Dermis blood vessel endothelial cell (primary cell): ENCODE measurements at regions not wholly inside any gene's neighbourhood (a gene's known extent, or its start where the extent isn't known, plus 50 kb on each side); places are given as distances from the start of the nearest gene placed in this dataset.

Source experiments
- DNase-seq: peaks from one replicate; pipeline ENCODE4 v3.0.0; 2010

DNA sequence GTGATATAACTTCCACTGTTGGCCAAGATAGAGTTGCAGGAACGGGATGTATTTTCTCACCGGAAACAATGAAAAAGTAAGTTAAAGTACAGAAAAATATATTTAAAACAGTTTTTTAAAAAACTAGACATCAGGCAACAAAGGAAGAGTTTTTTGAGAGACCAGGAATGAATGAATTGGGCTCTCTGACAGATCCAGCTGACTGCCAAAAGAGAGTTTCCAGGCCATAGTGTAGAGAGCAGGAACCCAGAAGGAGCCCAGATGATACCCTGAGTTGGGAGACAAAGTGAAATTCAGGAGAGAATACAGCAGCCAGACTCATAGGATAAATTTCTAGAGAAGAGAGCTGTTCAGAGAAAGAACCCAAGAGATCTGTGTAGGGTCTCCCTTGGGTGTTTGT, 362.6 kb upstream of the SMIM21 start:
- no peak for DNase-seq

DNA sequence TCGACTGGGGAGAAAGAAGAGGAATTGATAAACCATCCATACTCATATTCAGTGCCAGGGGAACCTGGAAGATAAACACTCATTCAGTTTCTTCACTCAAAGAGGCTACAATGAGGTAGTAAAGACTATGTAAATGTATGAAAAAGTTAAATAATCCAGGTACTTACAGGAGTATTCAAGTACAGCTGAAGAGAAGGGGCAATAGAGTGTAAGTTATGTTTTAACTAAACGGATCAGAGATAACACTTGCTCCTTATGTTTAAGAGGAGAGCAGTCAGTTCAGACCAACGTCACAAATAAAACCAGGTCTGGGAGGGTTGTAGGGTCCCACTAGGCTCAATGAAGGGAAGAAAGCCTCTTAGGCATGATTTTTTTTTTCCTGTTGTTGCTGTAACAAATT, 358.3 kb upstream of the SMIM21 start:
- DNase-seq: no peak

DNA sequence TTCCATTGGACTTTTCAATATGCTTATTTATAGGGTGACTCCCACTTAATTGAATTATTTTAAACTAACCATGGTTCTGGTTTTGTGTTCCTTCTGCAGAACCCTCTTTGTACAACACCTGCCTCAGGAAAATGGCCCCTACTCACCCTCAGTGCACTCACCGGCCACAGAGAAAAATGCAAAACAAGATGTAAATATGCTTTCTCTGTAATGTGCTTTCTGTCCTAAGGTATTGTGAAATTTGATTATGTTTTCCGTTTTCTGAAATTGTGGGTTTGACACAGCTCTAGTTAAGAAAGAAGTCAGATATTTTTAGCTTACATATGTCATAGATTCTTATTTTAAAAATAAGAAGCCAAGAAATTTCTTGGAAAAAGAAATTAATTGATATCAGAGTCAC, 357.7 kb upstream of the SMIM21 start:
- no peak for DNase-seq

DNA sequence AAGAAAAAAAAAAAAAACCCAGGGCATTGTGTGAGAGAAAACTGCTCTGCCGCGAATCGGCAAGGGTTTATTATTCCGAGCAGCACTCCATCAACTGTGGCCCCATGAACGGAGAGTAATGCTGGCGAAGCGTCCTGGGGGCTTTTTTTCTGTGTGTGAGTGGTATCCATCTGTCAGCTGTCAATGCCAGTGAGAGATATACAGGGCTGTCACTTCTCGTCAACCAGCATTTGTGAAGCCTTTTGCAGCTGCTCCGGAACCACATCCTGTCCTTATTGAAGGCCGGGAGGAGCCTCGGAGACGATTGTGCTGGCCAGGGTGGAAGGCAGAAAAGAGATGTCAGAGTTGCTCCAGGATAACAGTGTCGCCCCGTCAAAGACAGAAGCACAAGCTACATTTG, 356.9 kb upstream of the SMIM21 start:
- DNase-seq: no peak

DNA sequence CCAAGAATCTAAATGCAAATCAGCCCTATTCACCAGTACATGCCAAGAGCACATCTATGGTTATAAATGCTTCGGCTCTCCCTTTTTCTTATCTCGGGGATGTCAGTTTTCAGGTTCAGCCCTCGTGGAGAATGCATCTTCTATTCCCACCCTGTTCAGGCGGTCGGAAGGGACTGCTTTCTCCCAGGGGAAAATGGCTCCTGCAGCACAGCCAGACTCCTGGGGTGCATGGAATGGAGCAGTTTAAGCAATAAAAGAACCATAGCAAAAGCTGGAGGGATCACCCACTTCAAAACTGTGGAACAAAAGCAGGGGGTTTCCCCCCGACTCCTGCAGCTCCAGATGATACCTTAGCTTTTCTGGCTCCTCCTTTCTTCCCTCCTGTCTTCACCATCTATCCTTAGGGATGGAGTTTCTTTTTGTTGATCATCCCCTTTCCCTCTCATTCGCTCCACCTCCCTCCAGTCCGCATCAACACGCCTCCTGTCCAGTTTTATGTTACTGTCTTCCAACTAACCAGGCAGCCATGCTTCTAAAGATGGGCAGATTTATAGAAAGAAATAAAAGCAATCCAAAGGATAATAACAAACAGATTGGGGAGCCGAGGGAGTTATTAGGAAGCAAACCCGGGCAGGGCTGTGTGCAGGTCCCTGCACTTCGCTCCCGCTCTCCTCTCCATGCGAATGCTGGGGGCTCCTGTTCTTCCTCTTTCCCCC, 356.2 kb upstream of the SMIM21 start:
- DNase-seq: no peak

DNA sequence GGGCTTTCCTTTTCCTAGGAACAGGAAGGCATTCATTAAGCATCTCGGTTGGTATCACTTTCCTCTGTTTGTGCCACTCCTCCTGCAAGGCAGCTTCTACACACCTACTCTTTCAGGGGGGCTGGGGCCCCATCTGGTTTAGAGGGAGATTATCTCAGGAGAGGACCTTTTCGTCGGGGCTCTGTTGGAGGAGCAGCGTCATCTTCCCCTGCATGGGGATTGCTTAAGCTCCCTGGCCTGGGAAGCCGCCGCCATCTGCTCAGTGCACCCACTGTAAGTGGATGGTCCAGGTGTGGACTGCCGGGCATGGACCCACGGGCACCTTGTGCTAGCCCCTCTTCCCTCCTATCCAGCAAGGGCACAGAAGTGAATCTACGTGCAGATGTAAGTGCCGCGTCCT, 355.3 kb upstream of the SMIM21 start:
- no peak for DNase-seq

DNA sequence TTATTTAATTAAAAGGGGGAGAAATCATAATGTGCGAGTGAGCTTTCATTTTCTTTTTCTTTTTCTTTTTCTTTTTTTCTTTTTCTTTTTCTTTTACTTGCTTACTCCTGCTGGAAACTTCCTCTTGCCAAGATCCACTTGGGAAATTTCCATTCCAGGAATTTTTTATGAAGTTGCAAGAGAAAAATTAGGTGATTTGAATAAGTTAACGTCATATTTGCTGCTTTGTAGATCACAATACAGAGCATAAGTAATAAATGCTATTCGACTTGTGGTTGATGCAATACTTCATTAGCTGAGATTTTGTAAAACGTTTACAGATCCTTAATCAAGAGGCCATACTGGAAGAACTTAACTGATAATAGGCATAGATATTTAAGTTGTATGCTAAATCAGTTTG, 354.7 kb upstream of the SMIM21 start:
- DNase-seq: no peak

DNA sequence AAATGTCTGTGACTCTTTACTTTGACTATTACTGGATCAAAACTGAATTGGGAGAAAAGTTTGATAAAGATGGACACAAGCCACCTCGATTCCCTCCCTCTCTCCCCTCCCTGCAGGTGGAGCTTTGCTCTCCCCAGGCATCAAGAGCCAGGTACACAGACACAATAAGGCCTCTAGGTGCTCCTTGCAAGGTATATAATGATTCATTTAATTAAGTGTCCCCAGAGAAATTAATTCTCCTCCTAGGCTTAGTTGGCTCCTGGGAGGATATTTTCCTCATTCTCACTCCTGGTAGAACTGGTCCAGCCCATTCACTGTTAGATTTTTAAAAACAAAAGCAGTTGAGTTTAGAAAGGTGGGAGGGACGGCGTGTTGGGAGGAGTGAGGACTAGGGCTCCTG, 352.4 kb upstream of the SMIM21 start:
- no peak for DNase-seq

DNA sequence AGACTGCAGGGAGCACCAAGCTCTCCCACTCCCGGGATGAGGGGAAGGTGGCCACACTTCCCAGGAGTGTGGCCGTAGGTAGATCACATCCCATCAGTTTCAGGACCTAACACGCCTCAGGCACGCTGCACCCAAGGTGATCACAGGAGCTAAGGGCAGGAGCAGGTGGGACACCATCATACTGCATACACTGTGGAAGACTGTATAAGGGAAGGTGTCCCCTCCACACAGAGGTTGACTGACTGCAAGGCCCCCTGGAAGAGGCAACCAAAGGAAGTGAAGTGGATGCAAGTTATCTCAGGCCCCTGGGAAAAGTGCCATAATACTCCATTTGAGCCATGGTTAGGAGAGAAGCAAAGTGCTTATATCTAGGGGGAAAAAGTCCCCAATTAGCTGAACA, 351.9 kb upstream of the SMIM21 start:
- no peak for DNase-seq

DNA sequence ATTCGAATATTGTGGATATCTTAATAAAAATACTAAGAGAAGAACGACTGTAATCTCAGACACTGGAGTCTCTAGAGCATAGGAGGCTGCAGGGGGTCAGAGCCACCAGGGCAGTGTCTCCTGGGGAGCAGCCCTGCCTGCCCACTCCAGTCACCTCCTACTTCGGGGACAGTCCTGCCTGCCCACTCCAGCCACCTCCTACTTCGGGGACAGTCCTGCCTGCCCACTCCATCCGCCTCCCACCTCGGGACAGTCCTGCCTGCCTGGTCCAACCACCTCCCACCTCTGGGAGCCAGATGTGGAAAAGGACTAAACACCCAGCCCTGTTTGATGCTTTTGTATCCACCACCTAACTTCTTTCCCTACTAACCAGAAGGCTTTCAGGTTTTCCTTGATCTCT, 350.1 kb upstream of the SMIM21 start:
- no peak for DNase-seq

DNA sequence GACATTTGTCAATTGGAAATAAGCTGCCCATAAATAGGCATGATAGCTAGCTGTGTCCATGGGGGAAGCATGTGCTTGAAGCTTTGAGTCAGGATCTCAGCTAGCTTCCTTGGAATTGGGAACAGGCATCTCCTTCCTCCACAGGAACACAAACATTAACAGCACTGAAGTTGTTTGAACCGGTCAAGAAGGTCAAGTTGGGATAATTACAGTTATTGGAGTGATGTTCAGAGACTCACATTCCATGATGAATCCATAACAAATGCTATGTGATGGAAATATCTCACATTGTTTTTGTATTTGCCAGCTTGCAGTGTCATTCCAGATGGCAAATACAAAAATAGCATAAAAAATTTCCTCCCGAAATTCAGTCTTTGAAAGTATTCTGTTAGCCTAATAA, 347.6 kb upstream of the SMIM21 start:
- no peak for DNase-seq

DNA sequence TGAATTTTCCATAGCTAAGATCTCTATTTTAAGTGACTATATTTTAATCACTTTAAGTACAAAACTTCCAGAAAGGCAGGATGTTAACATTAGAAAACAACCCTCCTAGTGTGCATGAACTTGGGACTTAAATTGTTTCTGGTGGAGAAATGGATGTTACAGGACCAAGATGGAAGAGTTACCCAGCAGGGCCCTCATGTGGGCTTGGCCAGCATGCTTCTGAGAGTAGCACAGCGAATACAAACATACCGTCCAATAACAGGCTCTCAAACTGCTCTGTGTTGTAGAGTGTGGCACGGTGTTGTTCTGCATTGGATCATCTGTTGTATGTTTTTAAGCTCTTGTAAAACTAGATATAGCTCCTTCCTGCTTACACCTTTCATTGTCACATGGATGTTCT, 346.1 kb upstream of the SMIM21 start:
- DNase-seq: no peak

DNA sequence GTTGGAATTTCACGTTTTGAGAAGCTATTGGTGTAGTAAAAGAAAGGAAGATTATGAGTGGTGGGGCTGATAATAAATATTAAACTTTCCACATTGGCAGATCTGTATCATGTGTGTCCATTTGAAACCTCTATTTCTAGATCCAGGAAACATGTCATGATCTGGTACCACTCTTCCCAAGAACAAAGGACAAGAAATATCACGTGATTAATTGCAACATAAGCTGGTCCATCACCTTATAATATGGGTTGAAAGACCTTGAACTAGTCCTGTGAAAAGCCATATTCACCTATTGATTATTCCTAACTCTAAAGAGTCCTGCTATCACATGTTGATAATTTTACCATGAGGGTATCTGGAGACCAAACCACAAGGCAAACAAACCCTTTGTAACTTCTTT, 335.3 kb upstream of the SMIM21 start:
- no peak for DNase-seq

DNA sequence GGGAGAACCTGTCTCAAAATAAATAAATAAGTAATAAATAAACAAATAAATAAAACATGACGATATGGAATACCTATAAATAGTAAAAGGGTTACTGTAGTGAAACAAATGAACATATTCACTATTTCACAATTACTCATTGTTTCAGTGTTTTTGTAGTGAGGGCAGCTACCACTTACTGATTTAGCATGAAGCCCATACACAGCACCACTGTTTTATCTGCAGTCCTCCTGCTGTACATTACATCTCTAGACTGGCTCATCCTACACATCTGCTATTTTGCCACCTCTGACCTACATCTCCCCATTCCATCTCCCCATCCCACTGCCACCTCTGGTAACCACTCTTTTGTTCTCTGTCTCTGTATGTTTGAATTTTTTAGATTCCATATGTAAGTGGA, 332.7 kb upstream of the SMIM21 start:
- DNase-seq: no peak

DNA sequence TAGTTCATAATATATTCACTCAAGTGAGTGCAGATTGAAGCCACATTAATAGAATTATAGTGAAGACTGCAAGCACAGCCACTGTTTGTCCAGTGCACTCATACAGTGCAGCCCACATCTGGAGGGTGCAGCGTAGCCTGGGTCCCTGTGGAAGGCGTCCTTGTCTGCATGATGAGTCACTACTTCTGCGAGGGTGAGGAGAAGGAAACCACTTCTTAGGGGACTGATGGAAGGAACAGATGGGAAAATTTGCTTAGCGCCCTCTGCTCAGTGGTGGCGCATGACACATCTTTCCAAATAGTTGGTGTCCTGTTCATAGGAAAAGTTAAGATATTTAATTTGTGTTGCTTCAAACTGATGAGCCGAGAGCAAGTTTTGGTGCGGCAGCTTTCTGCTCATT, 330.4 kb upstream of the SMIM21 start:
- no peak for DNase-seq

DNA sequence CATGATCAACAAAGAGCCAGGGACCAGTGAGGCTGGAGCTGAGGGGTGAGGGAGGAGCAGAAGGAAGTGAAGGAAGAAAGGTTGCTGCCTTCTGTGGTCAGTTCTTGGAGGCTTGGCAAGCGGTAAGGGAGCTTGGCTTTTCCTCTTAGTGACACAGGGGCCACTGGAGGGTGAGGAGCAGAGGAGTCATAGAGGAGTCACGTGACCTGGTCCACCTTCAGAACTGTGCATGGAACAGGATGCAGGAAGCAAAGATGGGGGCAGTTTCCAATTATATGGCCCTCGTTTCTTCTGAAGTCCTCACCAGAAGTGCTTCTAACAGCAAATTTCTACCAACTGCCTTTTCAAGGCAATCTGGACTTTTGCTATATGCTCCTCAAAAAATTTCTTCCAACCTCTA, 326.9 kb upstream of the SMIM21 start:
- no peak for DNase-seq

DNA sequence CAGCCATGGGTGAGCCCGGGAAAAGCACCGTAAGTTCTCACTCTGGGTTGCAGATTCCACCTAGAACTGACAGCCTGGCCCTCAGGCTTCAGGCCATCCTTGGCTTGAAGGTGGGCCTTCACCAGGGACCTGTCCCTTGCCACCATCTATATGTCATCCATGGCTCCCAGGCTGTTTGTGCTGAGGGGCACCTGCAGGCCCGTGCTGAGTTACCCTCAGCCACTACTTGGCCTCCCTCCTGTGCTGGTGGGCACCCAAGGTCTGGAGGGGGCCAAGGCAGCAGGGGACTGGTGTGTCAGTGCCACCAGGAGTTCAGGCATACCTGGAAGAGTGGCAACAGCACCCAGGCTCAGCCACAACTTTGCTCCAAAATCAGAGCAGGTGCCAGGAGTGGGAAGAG, 326.2 kb upstream of the SMIM21 start:
- DNase-seq: no peak

DNA sequence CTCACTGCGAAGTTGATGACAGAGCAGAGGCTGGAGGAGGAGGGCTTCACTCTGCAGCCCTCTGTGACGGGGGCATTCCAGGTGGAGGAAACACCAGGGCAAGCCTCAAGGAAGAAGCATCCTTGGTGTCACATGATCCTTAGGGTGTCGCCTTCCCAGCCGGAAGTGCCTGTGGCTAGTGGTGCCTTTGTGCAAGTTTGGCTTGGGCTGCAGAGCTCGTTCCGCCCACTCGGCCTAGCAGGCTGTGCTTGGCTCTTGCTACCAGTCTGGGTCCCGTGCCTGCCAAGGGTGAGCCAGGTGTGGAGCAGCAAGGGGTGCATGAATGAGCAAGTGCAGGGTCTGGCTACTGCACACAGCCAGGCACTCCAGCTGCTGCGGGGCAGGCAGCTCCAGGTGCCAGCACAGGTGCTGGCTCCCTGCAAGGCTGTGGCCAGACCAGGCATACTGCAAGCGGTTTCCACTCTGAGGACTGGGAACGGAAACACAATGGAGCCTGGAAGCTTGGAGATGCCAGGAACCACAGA, 325.3 kb upstream of the SMIM21 start:
- DNase-seq: no peak

DNA sequence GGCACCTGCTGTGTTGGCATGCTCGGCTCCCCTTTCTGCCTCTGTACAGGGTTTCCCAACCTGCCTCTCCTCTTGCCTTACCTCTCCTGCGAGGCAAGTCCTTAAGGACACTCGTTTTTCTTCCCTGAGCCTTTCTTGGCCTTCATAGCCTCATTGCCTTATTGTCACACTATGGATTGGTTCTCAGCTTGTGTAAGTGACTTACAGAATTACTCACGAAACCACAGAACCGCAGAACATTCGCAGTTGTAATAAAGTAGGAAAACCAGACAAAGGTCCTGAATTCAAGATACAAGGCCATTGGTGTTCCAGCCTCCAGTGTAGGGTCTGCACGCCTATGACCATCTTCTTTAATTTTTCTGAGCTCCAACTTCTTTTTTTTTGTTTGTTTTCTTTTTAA, 317.6 kb upstream of the SMIM21 start:
- DNase-seq: no peak

DNA sequence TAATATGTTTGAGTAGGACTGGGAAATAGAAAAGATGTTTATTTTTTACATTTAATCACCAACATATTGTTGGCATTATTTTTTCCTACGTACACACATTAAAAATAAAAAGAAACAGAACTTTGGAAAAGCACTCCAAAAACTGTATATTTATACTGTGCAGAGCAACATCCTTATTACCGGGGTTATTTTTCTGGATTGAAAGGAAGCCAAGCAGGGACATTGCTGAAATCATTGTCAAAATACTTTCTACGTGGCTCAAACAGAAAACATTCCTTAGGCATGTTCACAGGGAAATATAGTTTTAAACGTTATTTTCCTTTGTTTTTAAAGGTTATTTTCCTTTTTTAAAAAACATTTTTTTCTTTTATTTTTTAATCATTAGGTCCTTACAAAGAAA, 315.0 kb upstream of the SMIM21 start:
- DNase-seq: no peak

DNA sequence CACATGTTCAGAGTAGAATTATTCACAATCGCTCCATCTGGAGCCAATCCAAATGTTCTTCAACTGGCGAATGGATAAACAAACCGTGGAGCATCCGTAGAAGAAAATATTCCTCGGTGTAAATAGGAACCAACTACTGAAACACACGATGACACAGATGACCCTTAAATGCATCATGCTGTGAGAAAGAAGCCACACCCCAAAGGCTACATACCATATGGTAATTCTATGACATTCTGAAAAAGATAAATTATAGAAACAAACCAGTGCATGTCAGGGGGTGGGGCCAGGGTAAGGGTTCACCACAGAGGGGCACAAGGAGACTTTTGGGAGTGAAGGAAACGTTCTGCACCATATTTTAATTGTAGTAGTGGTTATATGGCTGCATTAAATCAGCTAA, 312.2 kb upstream of the SMIM21 start:
- DNase-seq: no peak

DNA sequence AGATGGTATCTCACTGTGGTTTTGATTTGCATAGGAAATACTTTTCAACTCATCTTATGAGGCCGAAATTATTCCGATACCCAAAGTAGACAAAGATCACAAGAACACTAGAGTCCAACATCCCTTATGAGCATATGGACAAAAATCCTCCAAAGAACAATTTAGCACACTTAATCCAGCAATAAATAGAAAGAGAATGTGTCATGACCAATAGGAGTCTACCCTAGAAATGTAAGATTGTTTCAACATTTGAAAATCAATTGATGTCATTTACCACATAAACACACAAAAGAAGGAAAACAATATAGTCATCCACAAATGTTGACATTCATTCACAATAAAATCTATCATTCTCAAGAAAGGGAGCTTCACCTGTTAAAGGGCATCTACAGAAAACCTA, 307.8 kb upstream of the SMIM21 start:
- no peak for DNase-seq

DNA sequence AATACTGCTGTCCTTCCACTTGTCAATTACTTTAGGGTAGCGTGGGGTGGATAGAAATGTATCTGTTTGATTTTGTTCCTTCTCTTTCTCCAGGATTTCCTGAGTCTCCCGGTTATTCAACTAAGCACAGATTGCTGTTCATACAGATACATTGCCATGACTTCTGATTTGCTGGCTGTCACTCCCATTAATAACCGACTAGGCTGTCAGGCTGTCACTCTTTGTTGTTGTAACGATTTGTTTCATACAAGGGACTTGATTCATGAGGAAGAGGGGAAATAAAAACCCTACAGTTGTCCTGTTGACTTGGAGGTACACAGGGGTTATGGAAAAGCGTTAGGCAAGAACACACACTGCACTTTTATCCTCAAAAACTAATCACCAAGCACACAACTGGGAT, 302.7 kb upstream of the SMIM21 start:
- DNase-seq: no peak

DNA sequence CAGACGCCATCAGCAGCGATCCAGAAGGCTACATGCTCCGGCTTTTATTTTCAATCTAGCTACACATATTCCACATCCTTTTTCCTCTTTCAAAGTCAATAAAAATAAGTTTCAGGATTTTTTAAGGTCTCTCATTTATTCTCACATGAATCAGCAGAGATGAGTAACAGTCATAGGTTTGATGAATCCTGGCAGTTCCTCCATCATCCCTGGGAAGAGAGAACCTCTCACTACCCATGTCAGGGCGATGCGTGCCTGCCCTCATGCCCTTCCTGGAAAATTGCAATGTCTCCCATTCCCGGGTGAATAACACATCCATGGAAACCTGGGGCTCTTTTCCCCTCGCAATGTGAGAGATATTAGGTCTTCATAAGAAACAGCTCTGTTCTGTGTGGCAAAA, 301.1 kb upstream of the SMIM21 start:
- DNase-seq: no peak

DNA sequence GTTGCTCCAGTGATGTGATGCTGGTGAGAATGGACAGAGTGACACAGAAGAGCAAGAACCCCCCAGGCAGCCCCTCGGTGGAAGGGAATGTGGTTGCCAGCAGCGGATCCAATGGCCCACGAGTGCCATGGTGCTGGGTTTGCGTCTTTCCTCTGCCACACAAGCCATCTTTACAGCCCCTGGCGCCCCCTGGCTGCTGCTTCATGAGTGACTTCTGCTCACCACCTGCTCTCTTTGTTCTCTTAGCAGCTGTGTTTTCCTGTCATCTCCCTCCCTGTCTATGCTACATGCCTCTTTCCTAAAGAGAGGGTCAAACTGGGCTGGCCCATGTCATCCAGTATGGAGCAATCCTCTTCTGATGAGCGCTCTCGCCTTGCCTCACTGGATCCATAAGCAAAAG, 300.0 kb upstream of the SMIM21 start:
- DNase-seq: no peak
